Nephron (organoid): ENCODE measurements at regions not wholly inside any gene's neighbourhood (a gene's known extent, or its start where the extent isn't known, plus 50 kb on each side); places are given as distances from the start of the nearest gene placed in this dataset.
A peak's percentile ranks its signal among the peaks of the same experiment; 100 is the strongest.
"Not testable (repeated sequence)": the region's sequence is repeated elsewhere in the genome, so short reads cannot be mapped to it uniquely, and the experiment has no call there.

ENCODE experiments used
- H3K27ac Mint-ChIP-seq, 3 experiments: 2 replicates each; pipeline ENCODE4 v1.8.0; 2020; ENCODE audit warnings: mixed read lengths in 3 of 3, mild to moderate bottlenecking in 2 of 3, moderate library complexity in 1 of 3
- H3K27me3 Mint-ChIP-seq: 2 replicates; pipeline ENCODE4 v1.8.0; 2021; ENCODE audit warnings: low read depth, mild to moderate bottlenecking, moderate library complexity, mixed read lengths
- H3K36me3 Mint-ChIP-seq: 2 replicates; pipeline ENCODE4 v1.8.0; 2020; ENCODE audit warnings: low read depth, mixed read lengths
- H3K4me1 Mint-ChIP-seq: 2 replicates; pipeline ENCODE4 v1.8.0; 2020; ENCODE audit warnings: mixed read lengths
- H3K4me3 Mint-ChIP-seq, 3 experiments: 2 replicates each; pipeline ENCODE4 v1.8.0; 2020; ENCODE audit warnings: mild to moderate bottlenecking in 3 of 3, mixed read lengths in 3 of 3, moderate library complexity in 2 of 3
- H3K9me3 Mint-ChIP-seq: 2 replicates; pipeline ENCODE4 v1.8.0; 2020; ENCODE audit warnings: mixed read lengths
- TF ChIP-seq, protein P1 (sequence below), 3 experiments: fragments of 200-600 bp; sonication (generic); IDR thresholded peaks; one replicate each; pipeline ENCODE4 v1.5.0; 2021; ENCODE audit warnings: antibody characterized with exemption in 3 of 3; ENCODE audit not compliant: unreplicated experiment in 3 of 3

DNA sequence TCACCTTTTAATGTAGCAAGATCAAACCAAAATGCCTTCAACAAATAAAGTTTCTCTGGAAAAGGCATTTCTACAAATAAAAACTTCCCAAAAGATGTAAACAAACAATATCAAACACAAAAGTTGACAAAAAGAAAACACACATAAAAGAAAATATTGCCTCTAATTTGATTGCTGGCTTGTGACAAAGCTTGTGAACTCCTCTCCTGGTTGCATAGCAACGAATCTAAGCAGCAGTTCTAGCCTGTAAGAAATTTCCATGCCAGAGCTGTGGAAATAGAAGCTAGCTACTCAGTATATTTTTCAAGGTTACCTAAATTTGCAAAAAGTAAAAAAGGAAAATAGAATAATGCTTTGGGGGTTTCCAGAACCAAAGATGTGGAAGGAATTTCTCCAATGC lies 173.9 kb upstream of the CDK1 start:
- TF ChIP-seq, protein P1, sequence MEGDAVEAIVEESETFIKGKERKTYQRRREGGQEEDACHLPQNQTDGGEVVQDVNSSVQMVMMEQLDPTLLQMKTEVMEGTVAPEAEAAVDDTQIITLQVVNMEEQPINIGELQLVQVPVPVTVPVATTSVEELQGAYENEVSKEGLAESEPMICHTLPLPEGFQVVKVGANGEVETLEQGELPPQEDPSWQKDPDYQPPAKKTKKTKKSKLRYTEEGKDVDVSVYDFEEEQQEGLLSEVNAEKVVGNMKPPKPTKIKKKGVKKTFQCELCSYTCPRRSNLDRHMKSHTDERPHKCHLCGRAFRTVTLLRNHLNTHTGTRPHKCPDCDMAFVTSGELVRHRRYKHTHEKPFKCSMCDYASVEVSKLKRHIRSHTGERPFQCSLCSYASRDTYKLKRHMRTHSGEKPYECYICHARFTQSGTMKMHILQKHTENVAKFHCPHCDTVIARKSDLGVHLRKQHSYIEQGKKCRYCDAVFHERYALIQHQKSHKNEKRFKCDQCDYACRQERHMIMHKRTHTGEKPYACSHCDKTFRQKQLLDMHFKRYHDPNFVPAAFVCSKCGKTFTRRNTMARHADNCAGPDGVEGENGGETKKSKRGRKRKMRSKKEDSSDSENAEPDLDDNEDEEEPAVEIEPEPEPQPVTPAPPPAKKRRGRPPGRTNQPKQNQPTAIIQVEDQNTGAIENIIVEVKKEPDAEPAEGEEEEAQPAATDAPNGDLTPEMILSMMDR (IDR thresholded peaks at IDR 0.05; ENCODE audit: unreplicated experiment in 3 of 3), result no peak
- Mint-ChIP-seq H3K9me3 (no peaks in the 10 kb centered on the region), H3K27ac (no peak overlapping the region), H3K4me3 (no peak overlapping the region), H3K36me3 (no peaks in the 10 kb centered on the region), H3K4me1 (peaks cover 4% of the 10 kb centered on the region), H3K27me3 (peaks cover 3% of the 10 kb centered on the region)

DNA sequence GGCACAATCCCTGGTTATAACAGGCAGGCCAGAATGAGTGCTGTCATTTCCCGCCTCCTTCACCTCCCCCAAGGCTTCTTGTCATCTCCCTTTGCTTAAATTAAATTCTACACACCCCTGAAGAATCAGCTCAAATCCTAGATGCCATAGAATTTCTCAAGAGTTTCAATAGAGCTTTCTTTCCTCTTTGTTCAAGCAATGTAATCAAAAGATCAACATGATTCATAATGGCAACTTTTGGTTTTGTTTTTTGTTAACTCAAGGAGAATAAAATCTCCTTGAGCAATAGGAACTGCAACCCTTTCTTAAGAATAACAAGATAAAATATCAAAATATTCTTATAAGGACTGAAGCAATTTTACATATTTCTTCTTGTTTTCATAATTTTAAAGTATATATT lies 180.8 kb upstream of the CDK1 start:
- no peak overlapping the region for H3K27ac Mint-ChIP-seq
- H3K36me3 Mint-ChIP-seq, result no peaks in the 10 kb centered on the region
- no peaks in the 10 kb centered on the region for H3K9me3 Mint-ChIP-seq
- TF ChIP-seq, protein P1 (IDR thresholded peaks at IDR 0.05; ENCODE audit: unreplicated experiment in 3 of 3), result no peak
- H3K4me3 Mint-ChIP-seq, result no peak overlapping the region
- H3K27me3 Mint-ChIP-seq, result no peaks in the 10 kb centered on the region
- H3K4me1 Mint-ChIP-seq, result no peaks in the 10 kb centered on the region

DNA sequence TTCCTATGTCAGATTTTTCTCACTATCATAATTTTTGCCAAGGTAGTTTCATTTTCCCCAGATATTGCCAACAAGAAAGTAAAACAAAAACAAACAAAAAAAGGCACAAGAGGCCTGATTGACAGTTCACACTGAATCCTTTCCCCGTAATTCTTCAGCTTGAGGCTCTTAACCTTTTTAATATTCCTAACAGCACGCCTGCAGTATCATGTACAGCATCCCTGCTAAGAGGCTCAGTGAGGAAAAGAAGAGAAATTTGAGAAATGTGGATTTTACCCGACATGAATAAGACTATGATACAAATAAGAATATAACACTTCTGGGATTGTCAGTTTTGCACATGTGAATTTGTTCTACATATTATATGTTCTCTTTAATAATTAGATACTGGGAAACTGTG lies 182.4 kb upstream of the CDK1 start:
- H3K27me3 Mint-ChIP-seq, result no peaks in the 10 kb centered on the region
- H3K9me3 Mint-ChIP-seq, result no peaks in the 10 kb centered on the region
- TF ChIP-seq, protein P1 (IDR thresholded peaks at IDR 0.05; ENCODE audit: unreplicated experiment in 3 of 3), result no peak

DNA sequence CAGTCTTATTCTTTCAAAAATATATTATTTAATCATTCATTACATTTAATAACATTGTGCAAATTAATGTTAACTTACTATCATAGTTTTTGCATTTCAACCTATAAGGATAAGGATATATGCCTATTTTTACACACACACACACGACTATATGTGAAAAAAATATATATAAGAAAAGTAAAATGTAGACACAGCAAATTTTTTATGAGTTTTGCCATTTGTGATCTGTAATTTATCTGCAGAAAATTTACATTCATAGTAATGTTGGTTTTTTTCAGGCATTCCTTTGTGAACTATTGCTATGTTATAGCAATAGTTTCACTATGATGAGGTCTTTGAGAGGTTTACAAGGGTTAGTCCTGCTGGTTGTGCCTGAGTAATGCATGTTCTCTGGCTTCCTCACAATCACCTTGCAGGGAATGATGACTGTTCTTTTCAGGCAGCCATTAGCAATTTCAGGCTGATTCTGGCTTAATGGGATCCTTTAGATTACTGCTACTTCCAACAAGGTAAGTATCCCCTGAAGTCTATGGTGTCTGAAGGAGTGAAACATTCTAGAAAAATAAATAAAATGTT lies 183.7 kb upstream of the CDK1 start:
- TF ChIP-seq, protein P1 (IDR thresholded peaks at IDR 0.05; ENCODE audit: unreplicated experiment in 3 of 3), result peak in 2 of 3 experiments; percentile 5 to 7
- H3K4me3 Mint-ChIP-seq, result no peak overlapping the region
- no peak overlapping the region for H3K27ac Mint-ChIP-seq
- H3K36me3 Mint-ChIP-seq, result no peaks in the 10 kb centered on the region
- no peaks in the 10 kb centered on the region for H3K27me3 Mint-ChIP-seq
- no peaks in the 10 kb centered on the region for H3K9me3 Mint-ChIP-seq
- H3K4me1 Mint-ChIP-seq, result no peaks in the 10 kb centered on the region

More for the DNA sequence above, 182.4 kb upstream of the CDK1 start:
- H3K4me3 Mint-ChIP-seq, result no peak overlapping the region
- H3K27ac Mint-ChIP-seq, result no peak overlapping the region
- no peaks in the 10 kb centered on the region for H3K4me1 Mint-ChIP-seq
- H3K36me3 Mint-ChIP-seq, result no peaks in the 10 kb centered on the region

DNA sequence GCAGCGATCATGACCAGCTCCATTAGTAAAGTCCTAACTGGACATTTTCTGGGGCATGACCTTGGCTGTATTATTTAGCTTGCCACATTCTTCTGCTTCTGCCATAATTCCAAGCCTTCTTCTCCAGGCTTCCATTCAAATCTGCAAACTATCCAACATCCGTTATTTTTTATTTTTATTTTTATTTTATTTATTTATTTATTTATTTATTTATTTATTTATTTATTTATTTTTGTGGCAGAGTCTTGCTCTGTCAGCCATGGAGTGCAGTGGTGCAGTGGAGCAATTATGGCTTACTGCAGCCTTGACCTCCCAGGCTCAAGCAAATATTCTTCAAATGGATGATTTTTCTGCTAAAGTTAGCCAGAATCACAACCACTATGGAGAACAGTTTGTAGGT lies 187.2 kb upstream of the CDK1 start:
- Mint-ChIP-seq H3K27ac (no peak overlapping the region), H3K4me1 (no peaks in the 10 kb centered on the region), H3K36me3 (no peaks in the 10 kb centered on the region), H3K9me3 (no peaks in the 10 kb centered on the region), H3K27me3 (no peaks in the 10 kb centered on the region), H3K4me3 (no peak overlapping the region)
- TF ChIP-seq, protein P1 (IDR thresholded peaks at IDR 0.05; ENCODE audit: unreplicated experiment in 3 of 3), result no peak

DNA sequence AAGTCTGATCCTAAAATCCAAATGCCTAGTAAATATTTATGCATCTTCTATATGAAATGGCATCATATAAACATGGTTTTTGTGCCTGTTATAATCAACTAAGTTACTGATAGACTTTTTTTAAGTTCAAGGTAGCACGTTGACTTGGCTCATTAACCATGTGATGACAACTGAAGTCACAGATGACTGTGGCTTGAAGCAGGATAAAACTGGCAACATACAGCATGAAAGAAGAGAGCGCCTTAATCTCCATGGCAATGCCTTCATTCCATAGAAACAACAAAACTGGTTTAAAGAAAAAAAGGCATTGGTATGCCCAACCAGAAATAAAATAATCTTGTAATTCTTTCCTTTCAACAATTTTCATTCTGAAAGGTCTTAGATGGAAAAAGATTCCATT lies 188.9 kb upstream of the CDK1 start:
- TF ChIP-seq, protein P1 (IDR thresholded peaks at IDR 0.05; ENCODE audit: unreplicated experiment in 3 of 3), result no peak
- H3K36me3 Mint-ChIP-seq, result no peaks in the 10 kb centered on the region
- no peaks in the 10 kb centered on the region for H3K4me1 Mint-ChIP-seq
- H3K27me3 Mint-ChIP-seq, result no peaks in the 10 kb centered on the region
- no peak overlapping the region for H3K4me3 Mint-ChIP-seq
- H3K27ac Mint-ChIP-seq, result no peak overlapping the region
- no peaks in the 10 kb centered on the region for H3K9me3 Mint-ChIP-seq

DNA sequence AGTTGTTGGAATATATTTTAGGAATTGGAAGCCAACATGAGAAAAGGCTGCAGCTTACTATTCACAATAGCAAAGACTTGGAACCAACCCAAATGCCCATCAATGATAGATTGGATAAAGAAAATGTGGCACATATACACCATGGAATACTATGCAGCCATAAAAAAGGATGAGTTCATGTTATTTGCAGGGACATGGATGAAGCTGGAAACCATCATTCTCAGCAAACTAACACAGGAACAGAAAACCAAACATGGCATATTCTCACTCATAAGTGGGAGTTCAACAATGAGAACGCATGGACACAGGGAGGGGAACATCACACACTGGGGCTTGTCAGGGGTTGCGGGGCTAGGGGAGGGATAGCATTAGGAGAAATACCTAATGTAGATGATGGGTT lies 192.1 kb upstream of the ANK3 start:
- not testable (repeated sequence) for H3K27ac Mint-ChIP-seq, H3K36me3 Mint-ChIP-seq, H3K9me3 Mint-ChIP-seq, H3K4me1 Mint-ChIP-seq, H3K27me3 Mint-ChIP-seq, H3K4me3 Mint-ChIP-seq
